Activated T-cell treated with anti-CD3 and anti-CD28 coated beads, Interleukin-2, amount 50 U/mL, for 48 hours (primary cell): ENCODE measurements at regions not wholly inside any gene's neighbourhood (a gene's known extent, or its start where the extent isn't known, plus 50 kb on each side); places are given as distances from the start of the nearest gene placed in this dataset.

Source experiments
- DNase-seq, 2 experiments: peaks; one replicate each; pipeline ENCODE4 v3.0.0-alpha.2; 2020

- DNase-seq = no peak
Measured at GRCh38 chr11:2083411-2083810, 55.8 kb downstream of the IGF2 start.

GRCh38 chr11:2077061-2077802 is 62.0 kb downstream of the IGF2 start:
- DNase-seq = peak; percentile 47 to 58

- no peak for DNase-seq
Measured at GRCh38 chr11:2076441-2076840, 62.7 kb downstream of the IGF2 start.

- no peak for DNase-seq
Measured at GRCh38 chr11:2074266-2074825, 64.8 kb downstream of the IGF2 start.

GRCh38 chr11:2072551-2073261 is 66.5 kb downstream of the IGF2 start:
- DNase-seq = no peak

- no peak for DNase-seq
Measured at GRCh38 chr11:2071748-2072385, 67.3 kb downstream of the IGF2 start.
